Adipocyte (in vitro differentiated cells): ENCODE measurements at regions not wholly inside any gene's neighbourhood (a gene's known extent, or its start where the extent isn't known, plus 50 kb on each side); places are given as distances from the start of the nearest gene placed in this dataset.

ENCODE experiments used
- DNase-seq: peaks from one replicate; pipeline ENCODE4 v3.0.0-alpha.2; 2015; ENCODE audit warnings: low read depth
- H3K27me3 ChIP-seq: replicated peaks from 2 replicates; pipeline ENCODE4 v1.7.0; 2013; ENCODE audit warnings: mild to moderate bottlenecking, low read length, moderate library complexity; ENCODE audit not compliant: control insufficient read depth, insufficient read depth
- H3K36me3 ChIP-seq: 2 replicates; pipeline ENCODE4 v1.7.0; 2013; ENCODE audit warnings: low read length, mild to moderate bottlenecking, moderate library complexity; ENCODE audit not compliant: control insufficient read depth, insufficient read depth, severe bottlenecking
- H3K4me1 ChIP-seq: 2 replicates; pipeline ENCODE4 v1.7.0; 2013; ENCODE audit warnings: mild to moderate bottlenecking, low read length, moderate library complexity; ENCODE audit not compliant: control insufficient read depth, insufficient read depth
- H3K4me3 ChIP-seq: 2 replicates; pipeline ENCODE4 v1.7.0; 2013; ENCODE audit warnings: mild to moderate bottlenecking, low read length, moderate library complexity
- H3K9ac ChIP-seq: 2 replicates; pipeline ENCODE4 v1.7.0; 2013; ENCODE audit warnings: mild to moderate bottlenecking, low read length, moderate library complexity
- H3K9me3 ChIP-seq: 2 replicates; pipeline ENCODE4 v1.7.0; 2013; ENCODE audit warnings: mild to moderate bottlenecking, low read length, moderate library complexity; ENCODE audit not compliant: control insufficient read depth

GRCh38 chr14:87161502-87161901, 831.5 kb downstream of the GALC start:
- Histone ChIP-seq H3K36me3 (no peaks in the 10 kb centered on the region), H3K27me3 (no peaks in the 10 kb centered on the region), H3K9ac (no peak overlapping the region), H3K9me3 (no peaks in the 10 kb centered on the region), H3K4me3 (no peak overlapping the region), H3K4me1 (peaks cover 11% of the 10 kb centered on the region)
- DNase-seq: no peak

GRCh38 chr14:87160989-87161388, 832.0 kb downstream of the GALC start:
- no peak overlapping the region for H3K9ac ChIP-seq
- peaks cover 11% of the 10 kb centered on the region for H3K4me1 ChIP-seq
- H3K36me3 ChIP-seq: no peaks in the 10 kb centered on the region
- H3K27me3 ChIP-seq: no peaks in the 10 kb centered on the region
- DNase-seq: no peak
- H3K4me3 ChIP-seq: no peak overlapping the region
- H3K9me3 ChIP-seq: no peaks in the 10 kb centered on the region

- Histone ChIP-seq H3K4me3 (no peak overlapping the region), H3K9me3 (no peaks in the 10 kb centered on the region), H3K9ac (no peak overlapping the region), H3K27me3 (no peaks in the 10 kb centered on the region), H3K4me1 (peaks cover 11% of the 10 kb centered on the region), H3K36me3 (no peaks in the 10 kb centered on the region)
- DNase-seq: no peak
Measured at GRCh38 chr14:87158283-87158682, 834.7 kb downstream of the GALC start.

- no peaks in the 10 kb centered on the region for H3K9me3 ChIP-seq
- DNase-seq: no peak
- no peaks in the 10 kb centered on the region for H3K27me3 ChIP-seq
- H3K36me3 ChIP-seq: no peaks in the 10 kb centered on the region
- H3K9ac ChIP-seq: no peak overlapping the region
- H3K4me3 ChIP-seq: no peak overlapping the region
- peaks cover 11% of the 10 kb centered on the region for H3K4me1 ChIP-seq
Measured at GRCh38 chr14:87156878-87157277, 836.1 kb downstream of the GALC start.

- Histone ChIP-seq H3K4me3 (no peak overlapping the region), H3K36me3 (no peaks in the 10 kb centered on the region), H3K27me3 (no peaks in the 10 kb centered on the region), H3K9me3 (no peaks in the 10 kb centered on the region), H3K9ac (no peak overlapping the region), H3K4me1 (peaks cover 5% of the 10 kb centered on the region)
- DNase-seq: no peak
Measured at GRCh38 chr14:87155856-87156488, 837.0 kb downstream of the GALC start.

- Histone ChIP-seq H3K4me1 (peaks cover 14% of the 10 kb centered on the region), H3K9me3 (no peaks in the 10 kb centered on the region), H3K4me3 (no peak overlapping the region), H3K36me3 (no peaks in the 10 kb centered on the region), H3K27me3 (no peaks in the 10 kb centered on the region), H3K9ac (no peak overlapping the region)
- DNase-seq: no peak
Measured at GRCh38 chr14:87153901-87154300, 839.1 kb downstream of the GALC start.

GRCh38 chr14:87153391-87153790, 839.6 kb downstream of the GALC start:
- Histone ChIP-seq H3K9ac (no peak overlapping the region), H3K4me3 (no peak overlapping the region), H3K4me1 (peaks cover 14% of the 10 kb centered on the region), H3K9me3 (no peaks in the 10 kb centered on the region), H3K27me3 (no peaks in the 10 kb centered on the region), H3K36me3 (no peaks in the 10 kb centered on the region)
- no peak for DNase-seq

GRCh38 chr14:87152693-87153092, 840.3 kb downstream of the GALC start:
- no peaks in the 10 kb centered on the region for H3K27me3 ChIP-seq
- DNase-seq: no peak
- no peak overlapping the region for H3K9ac ChIP-seq
- H3K36me3 ChIP-seq: no peaks in the 10 kb centered on the region
- H3K4me3 ChIP-seq: no peak overlapping the region
- no peaks in the 10 kb centered on the region for H3K9me3 ChIP-seq
- peaks cover 14% of the 10 kb centered on the region for H3K4me1 ChIP-seq

GRCh38 chr14:87149583-87150354, 843.2 kb downstream of the GALC start:
- H3K9ac ChIP-seq: no peak overlapping the region
- no peak overlapping the region for H3K4me3 ChIP-seq

GRCh38 chr14:87148655-87149054, 844.3 kb downstream of the GALC start:
- H3K4me3 ChIP-seq: no peak overlapping the region
- no peaks in the 10 kb centered on the region for H3K9me3 ChIP-seq
- no peaks in the 10 kb centered on the region for H3K36me3 ChIP-seq
- no peaks in the 10 kb centered on the region for H3K27me3 ChIP-seq
- peak; percentile 15 for DNase-seq
- peaks cover 14% of the 10 kb centered on the region for H3K4me1 ChIP-seq
- no peak overlapping the region for H3K9ac ChIP-seq

More at GRCh38 chr14:87149583-87150354, 843.2 kb downstream of the GALC start:
- Histone ChIP-seq H3K36me3 (no peaks in the 10 kb centered on the region), H3K9me3 (no peaks in the 10 kb centered on the region), H3K27me3 (no peaks in the 10 kb centered on the region), H3K4me1 (peaks cover 14% of the 10 kb centered on the region)
- DNase-seq: peak; percentile 76

GRCh38 chr14:87142551-87143211, 850.3 kb downstream of the GALC start:
- no peaks in the 10 kb centered on the region for H3K4me1 ChIP-seq
- H3K4me3 ChIP-seq: no peak overlapping the region
- no peak for DNase-seq
- no peaks in the 10 kb centered on the region for H3K9me3 ChIP-seq
- H3K9ac ChIP-seq: no peak overlapping the region
- no peaks in the 10 kb centered on the region for H3K36me3 ChIP-seq
- no peaks in the 10 kb centered on the region for H3K27me3 ChIP-seq
